HG03378 (cell line): ENCODE measurements at regions not wholly inside any gene's neighbourhood (a gene's known extent, or its start where the extent isn't known, plus 50 kb on each side); places are given as distances from the start of the nearest gene placed in this dataset.
"Not testable (repeated sequence)": the region's sequence is repeated elsewhere in the genome, so short reads cannot be mapped to it uniquely, and the experiment has no call there.

Source experiments
- ATAC-seq: cut with Tn5 transposase; IDR thresholded peaks from one replicate; pipeline ENCODE4 v1.9.1; 2021; ENCODE audit warnings: mild to moderate bottlenecking, moderate library complexity; ENCODE audit not compliant: unreplicated experiment

- no peak for ATAC-seq
Observed at GRCh38 chr16:86244158-86244557, 266.2 kb upstream of the FOXF1 start.

GRCh38 chr16:86244936-86245335 lies 265.4 kb upstream of the FOXF1 start:
- no peak for ATAC-seq

GRCh38 chr16:86245351-86245750 lies 265.0 kb upstream of the FOXF1 start:
- ATAC-seq = no peak

- ATAC-seq = no peak
Observed at GRCh38 chr16:86245895-86246294, 264.4 kb upstream of the FOXF1 start.

GRCh38 chr16:86248310-86248905 lies 261.9 kb upstream of the FOXF1 start:
- no peak for ATAC-seq

GRCh38 chr16:86249631-86250030 lies 260.7 kb upstream of the FOXF1 start:
- ATAC-seq = no peak

- ATAC-seq = no peak
Observed at GRCh38 chr16:86251682-86252081, 258.6 kb upstream of the FOXF1 start.

- no peak for ATAC-seq
Observed at GRCh38 chr16:86252596-86252995, 257.7 kb upstream of the FOXF1 start.

- ATAC-seq = no peak
Observed at GRCh38 chr16:86255966-86256365, 254.4 kb upstream of the FOXF1 start.

GRCh38 chr16:86256995-86257394 lies 253.3 kb upstream of the FOXF1 start:
- no peak for ATAC-seq

- ATAC-seq = no peak
Observed at GRCh38 chr16:86257546-86257945, 252.8 kb upstream of the FOXF1 start.

GRCh38 chr16:86258713-86259112 lies 251.6 kb upstream of the FOXF1 start:
- no peak for ATAC-seq

- ATAC-seq = no peak
Observed at GRCh38 chr16:86259499-86259898, 250.8 kb upstream of the FOXF1 start.

GRCh38 chr16:86261379-86261778 lies 248.9 kb upstream of the FOXF1 start:
- ATAC-seq = no peak

GRCh38 chr16:86267657-86268056 lies 242.7 kb upstream of the FOXF1 start:
- not testable (repeated sequence) for ATAC-seq

GRCh38 chr16:86270696-86271095 lies 239.6 kb upstream of the FOXF1 start:
- ATAC-seq = no peak

- no peak for ATAC-seq
Observed at GRCh38 chr16:86272744-86273143, 237.6 kb upstream of the FOXF1 start.

- no peak for ATAC-seq
Observed at GRCh38 chr16:86277221-86277620, 233.1 kb upstream of the FOXF1 start.

GRCh38 chr16:86277859-86278258 lies 232.5 kb upstream of the FOXF1 start:
- not testable (repeated sequence) for ATAC-seq

- ATAC-seq = no peak
Observed at GRCh38 chr16:86281421-86281820, 228.9 kb upstream of the FOXF1 start.

- no peak for ATAC-seq
Observed at GRCh38 chr16:86283944-86284343, 226.4 kb upstream of the FOXF1 start.

GRCh38 chr16:86285421-86285820 lies 224.9 kb upstream of the FOXF1 start:
- no peak for ATAC-seq
